ENCODE measurements at regions not wholly inside any gene's neighbourhood (a gene's known extent, or its start where the extent isn't known, plus 50 kb on each side); places are given as distances from the start of the nearest gene placed in this dataset.

DNA sequence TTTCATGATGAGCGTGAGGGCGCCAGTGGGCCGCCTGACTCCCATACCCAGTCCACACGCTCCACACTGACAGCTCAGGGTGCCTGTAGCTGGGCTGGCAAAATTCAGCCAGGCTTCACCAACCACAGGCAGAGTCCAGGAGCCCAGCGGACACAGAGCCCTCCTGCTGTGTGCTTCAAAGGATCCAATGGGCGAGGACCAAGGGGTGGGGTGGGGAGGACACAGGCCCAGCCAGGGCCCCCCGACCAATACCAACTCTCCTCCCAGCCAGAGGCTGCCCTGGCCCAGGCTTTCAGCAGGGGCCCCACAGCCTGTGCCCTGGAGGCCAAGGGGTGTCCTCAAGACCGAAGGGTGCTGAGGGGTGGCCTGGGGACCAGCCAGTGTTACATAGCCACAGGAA, 336.1 kb downstream of the CTTN start:
- TF ChIP-seq MAZ (IDR thresholded peaks at IDR 0.05; ENCODE audit: borderline replicate concordance, low read depth, low read length): no peak
- no peak for TF ChIP-seq MAZ (CRISPR knock-in tag; IDR thresholded peaks at IDR 0.05; ENCODE audit: low read depth)
- TF ChIP-seq SP4 (CRISPR knock-in tag; IDR thresholded peaks at IDR 0.05): no peak
- no peak for TF ChIP-seq ELF4 (CRISPR knock-in tag; IDR thresholded peaks at IDR 0.05; ENCODE audit: borderline replicate concordance)
- no peak for TF ChIP-seq GTF2F1 (IDR thresholded peaks at IDR 0.05; ENCODE audit: low read length)
- no peak for TF ChIP-seq SRY (CRISPR knock-in tag; IDR thresholded peaks at IDR 0.05)
- no peak for TF ChIP-seq ZNF329 (CRISPR knock-in tag; IDR thresholded peaks at IDR 0.05; ENCODE audit: low read depth)
- no peak for TF ChIP-seq YY1 (IDR thresholded peaks at IDR 0.05; ENCODE audit: insufficient read depth, insufficient replicate concordance, low read depth, low read length)
- TF ChIP-seq ZNF674 (CRISPR knock-in tag; IDR thresholded peaks at IDR 0.05; ENCODE audit: low read depth): no peak
- TF ChIP-seq MATR3 (CRISPR knock-in tag; IDR thresholded peaks at IDR 0.05): no peak
- TF ChIP-seq ZFX (CRISPR knock-in tag; IDR thresholded peaks at IDR 0.05; ENCODE audit: low read depth): no peak
- TF ChIP-seq, protein P1, sequence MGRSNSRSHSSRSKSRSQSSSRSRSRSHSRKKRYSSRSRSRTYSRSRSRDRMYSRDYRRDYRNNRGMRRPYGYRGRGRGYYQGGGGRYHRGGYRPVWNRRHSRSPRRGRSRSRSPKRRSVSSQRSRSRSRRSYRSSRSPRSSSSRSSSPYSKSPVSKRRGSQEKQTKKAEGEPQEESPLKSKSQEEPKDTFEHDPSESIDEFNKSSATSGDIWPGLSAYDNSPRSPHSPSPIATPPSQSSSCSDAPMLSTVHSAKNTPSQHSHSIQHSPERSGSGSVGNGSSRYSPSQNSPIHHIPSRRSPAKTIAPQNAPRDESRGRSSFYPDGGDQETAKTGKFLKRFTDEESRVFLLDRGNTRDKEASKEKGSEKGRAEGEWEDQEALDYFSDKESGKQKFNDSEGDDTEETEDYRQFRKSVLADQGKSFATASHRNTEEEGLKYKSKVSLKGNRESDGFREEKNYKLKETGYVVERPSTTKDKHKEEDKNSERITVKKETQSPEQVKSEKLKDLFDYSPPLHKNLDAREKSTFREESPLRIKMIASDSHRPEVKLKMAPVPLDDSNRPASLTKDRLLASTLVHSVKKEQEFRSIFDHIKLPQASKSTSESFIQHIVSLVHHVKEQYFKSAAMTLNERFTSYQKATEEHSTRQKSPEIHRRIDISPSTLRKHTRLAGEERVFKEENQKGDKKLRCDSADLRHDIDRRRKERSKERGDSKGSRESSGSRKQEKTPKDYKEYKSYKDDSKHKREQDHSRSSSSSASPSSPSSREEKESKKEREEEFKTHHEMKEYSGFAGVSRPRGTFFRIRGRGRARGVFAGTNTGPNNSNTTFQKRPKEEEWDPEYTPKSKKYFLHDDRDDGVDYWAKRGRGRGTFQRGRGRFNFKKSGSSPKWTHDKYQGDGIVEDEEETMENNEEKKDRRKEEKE (IDR thresholded peaks at IDR 0.05): no peak
- TF ChIP-seq MXI1 (IDR thresholded peaks at IDR 0.05; ENCODE audit: borderline replicate concordance, low read depth, low read length): no peak
